WTC11 (cell line): ENCODE measurements at regions not wholly inside any gene's neighbourhood (a gene's known extent, or its start where the extent isn't known, plus 50 kb on each side); places are given as distances from the start of the nearest gene placed in this dataset.
A peak's percentile ranks its signal among the peaks of the same experiment; 100 is the strongest.

Experiments used
- ATAC-seq: fragments of 200-7000 bp; cut with Tn5 transposase; 2 replicates; pipeline ENCODE4 v1.10.0; 2021; ENCODE audit warnings: mild to moderate bottlenecking, moderate library complexity
- CTCF ChIA-PET: fragments of 300-600 bp; sonication (Branson Sonifier 250); formaldehyde crosslinking; loops from one replicate; lab custom pipeline; 2021; ENCODE audit warnings: antibody characterized with exemption; lab: Charles Lee
- POLR2A ChIA-PET: fragments of 350-600 bp; sonication (Branson Sonifier 250); formaldehyde crosslinking; loops from one replicate; lab custom pipeline; 2021; ENCODE audit warnings: antibody characterized with exemption; lab: Charles Lee
- DNase-seq: peaks from one replicate; pipeline ENCODE4 v3.0.0; 2021; ENCODE audit warnings: low spot score
- H3K27ac Mint-ChIP-seq: 2 replicates; pipeline ENCODE4 v1.8.0; 2021; ENCODE audit warnings: mixed read lengths
- H3K27me3 Mint-ChIP-seq: 2 replicates; pipeline ENCODE4 v1.8.0; 2021; ENCODE audit warnings: low read depth, mild to moderate bottlenecking, moderate library complexity, mixed read lengths
- H3K36me3 Mint-ChIP-seq: 2 replicates; pipeline ENCODE4 v1.8.0; 2021; ENCODE audit warnings: mixed read lengths
- H3K4me1 Mint-ChIP-seq: 2 replicates; pipeline ENCODE4 v1.8.0; 2022; ENCODE audit warnings: mixed read lengths
- H3K4me3 Mint-ChIP-seq: 2 replicates; pipeline ENCODE4 v1.8.0; 2021; ENCODE audit warnings: mild to moderate bottlenecking, moderate library complexity, mixed read lengths
- H3K9me3 Mint-ChIP-seq: 2 replicates; pipeline ENCODE4 v1.8.0; 2021; ENCODE audit warnings: mixed read lengths
- FOXK1 ChIP-seq: sonication (generic); formaldehyde crosslinking; IDR thresholded peaks from 2 replicates; pipeline ENCODE4 v1.8.0; 2022; ENCODE audit warnings: mild to moderate bottlenecking, moderate library complexity, missing genetic modification reagents
- JUN ChIP-seq: sonication (generic); formaldehyde crosslinking; IDR thresholded peaks from 2 replicates; pipeline ENCODE4 v1.8.0; 2023; ENCODE audit warnings: mild to moderate bottlenecking, missing genetic modification reagents
- KAT7 ChIP-seq: sonication (generic); formaldehyde crosslinking; IDR thresholded peaks from 2 replicates; pipeline ENCODE4 v1.8.1; 2023; ENCODE audit warnings: missing genetic modification reagents, mild to moderate bottlenecking, borderline replicate concordance
- NR3C1 ChIP-seq: sonication (generic); formaldehyde crosslinking; conservative IDR thresholded peaks from 2 replicates; pipeline ENCODE4 v1.8.1; 2023; ENCODE audit warnings: low read depth, mild to moderate bottlenecking, missing genetic modification reagents
- RELA ChIP-seq: sonication (generic); formaldehyde crosslinking; IDR thresholded peaks from 2 replicates; pipeline ENCODE4 v1.8.1; 2022; ENCODE audit warnings: missing genetic modification reagents, mild to moderate bottlenecking, borderline replicate concordance
- SMAD3 ChIP-seq: sonication (generic); formaldehyde crosslinking; IDR thresholded peaks from 2 replicates; pipeline ENCODE4 v1.8.0; 2022; ENCODE audit warnings: missing genetic modification reagents, mild to moderate bottlenecking, borderline replicate concordance
- ZNF219 ChIP-seq: sonication (generic); formaldehyde crosslinking; IDR thresholded peaks from 2 replicates; pipeline ENCODE4 v1.8.0; 2023; ENCODE audit warnings: missing genetic modification reagents, mild to moderate bottlenecking, borderline replicate concordance
- ZNF232 ChIP-seq: sonication (generic); formaldehyde crosslinking; IDR thresholded peaks from 2 replicates; pipeline ENCODE4 v1.8.0; 2022; ENCODE audit warnings: mild to moderate bottlenecking, missing genetic modification reagents
- ZNF317 ChIP-seq: sonication (generic); formaldehyde crosslinking; IDR thresholded peaks from 2 replicates; pipeline ENCODE4 v1.8.1; 2023; ENCODE audit warnings: low read depth, mild to moderate bottlenecking, moderate library complexity, missing genetic modification reagents, borderline replicate concordance
- ZNF423 ChIP-seq: fragments of 250-450 bp; sonication (Bioruptor Pico); IDR thresholded peaks from 2 replicates; pipeline ENCODE4 v2.1.2; 2022; ENCODE audit warnings: mild to moderate bottlenecking, moderate library complexity
- ZNF671 ChIP-seq: fragments of 250-450 bp; sonication (Bioruptor Pico); IDR thresholded peaks from 2 replicates; pipeline ENCODE4 v1.8.0; 2021; ENCODE audit warnings: mild to moderate bottlenecking
- TF ChIP-seq, protein P1 (sequence below): sonication (generic); formaldehyde crosslinking; IDR thresholded peaks from 2 replicates; pipeline ENCODE4 v1.8.1; 2022; ENCODE audit warnings: low read depth, mild to moderate bottlenecking, moderate library complexity, missing genetic modification reagents, borderline replicate concordance
- TF ChIP-seq, protein P2 (sequence below): sonication (generic); formaldehyde crosslinking; IDR thresholded peaks from 2 replicates; pipeline ENCODE4 v1.8.0; 2023; ENCODE audit warnings: missing genetic modification reagents
- TF ChIP-seq, protein P3 (sequence below): sonication (generic); formaldehyde crosslinking; IDR thresholded peaks from 2 replicates; pipeline ENCODE4 v1.8.1; 2022; ENCODE audit warnings: low read depth, missing genetic modification reagents, borderline replicate concordance
- TF ChIP-seq, protein P4 (sequence below): sonication (generic); formaldehyde crosslinking; IDR thresholded peaks from 2 replicates; pipeline ENCODE4 v1.8.1; 2023; ENCODE audit warnings: mild to moderate bottlenecking, missing genetic modification reagents, moderate library complexity
- TF ChIP-seq, protein P5 (sequence below): sonication (generic); formaldehyde crosslinking; IDR thresholded peaks from 2 replicates; pipeline ENCODE4 v1.8.0; 2023; ENCODE audit warnings: mild to moderate bottlenecking, missing genetic modification reagents
- TF ChIP-seq, protein P6 (sequence below): fragments of 250-450 bp; sonication (Bioruptor Pico); IDR thresholded peaks from 2 replicates; pipeline ENCODE4 v1.9.0; 2021; ENCODE audit warnings: mild to moderate bottlenecking, borderline replicate concordance
- TF ChIP-seq, protein P7 (sequence below): sonication (generic); formaldehyde crosslinking; IDR thresholded peaks from 2 replicates; pipeline ENCODE4 v1.8.0; 2022; ENCODE audit warnings: mild to moderate bottlenecking, missing genetic modification reagents
- TF ChIP-seq, protein P8 (sequence below): fragments of 250-450 bp; sonication (Bioruptor Pico); IDR thresholded peaks from 2 replicates; pipeline ENCODE4 v2.1.2; 2022; ENCODE audit warnings: mild to moderate bottlenecking, moderate library complexity
- TF ChIP-seq, protein P9 (sequence below): sonication (generic); formaldehyde crosslinking; IDR thresholded peaks from 2 replicates; pipeline ENCODE4 v1.8.0; 2022; ENCODE audit warnings: mild to moderate bottlenecking, missing genetic modification reagents
- TF ChIP-seq, protein P10 (sequence below): sonication (generic); formaldehyde crosslinking; IDR thresholded peaks from 2 replicates; pipeline ENCODE4 v1.8.1; 2022; ENCODE audit warnings: mild to moderate bottlenecking, moderate library complexity, missing genetic modification reagents

DNA sequence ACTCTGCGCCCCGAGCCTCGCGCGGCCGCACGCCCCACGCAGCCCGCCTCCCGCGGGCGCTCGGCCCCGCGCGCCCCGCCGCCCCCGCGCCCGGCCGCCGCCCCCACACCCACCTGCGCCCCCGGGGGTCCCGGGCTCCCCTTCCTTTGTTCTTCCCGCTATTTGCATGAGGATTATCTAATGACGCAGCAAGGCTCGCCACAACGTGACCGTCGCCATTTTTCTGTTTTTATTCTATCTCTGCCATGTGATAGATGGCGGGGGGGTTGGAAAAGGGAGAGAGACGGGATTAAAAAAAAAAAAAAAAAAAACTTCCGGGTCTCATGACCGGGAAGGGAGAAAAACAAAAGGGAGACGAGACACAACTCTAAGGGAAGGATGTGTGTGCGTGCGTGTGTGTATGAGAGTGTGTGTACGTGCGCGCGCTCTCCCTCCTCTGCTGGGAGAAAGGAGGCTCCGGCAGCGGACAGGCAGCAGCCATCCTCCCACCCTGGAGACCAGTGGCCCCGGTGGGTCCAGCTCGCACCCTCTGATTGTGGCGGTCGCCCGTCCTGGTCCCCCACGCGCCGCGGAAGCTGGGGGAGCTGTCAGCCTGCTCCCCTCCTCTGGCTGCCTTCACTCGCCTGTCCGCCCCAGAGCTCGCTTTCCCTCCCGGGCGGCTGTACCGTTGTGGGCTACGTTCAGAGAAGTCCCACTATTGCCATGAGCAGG, 80.4 kb upstream of the AK4 start:
- ATAC-seq: peak; percentile 17
- Mint-ChIP-seq H3K4me3 (peak overlapping the region; percentile 94), H3K36me3 (peaks cover 4% of the 10 kb centered on the region), H3K4me1 (peaks cover 51% of the 10 kb centered on the region), H3K27ac (peak overlapping the region; percentile 98), H3K27me3 (no peaks in the 10 kb centered on the region), H3K9me3 (no peaks in the 10 kb centered on the region)
- POLR2A ChIA-PET: interaction anchor here (1.4 kb wide), 1 partner anchor 101 kb away, joined by 3 read pairs; the partner anchor contains the start of gene JAK1
- DNase-seq: peak; percentile 70
- CTCF ChIA-PET: interaction anchor here (1.8 kb wide), 1 partner anchor 141 kb away, joined by 4 read pairs; no protein-coding TSS in a partner anchor
- TF ChIP-seq ZNF232 (CRISPR knock-in tag) (no peak), FOXK1 (CRISPR knock-in tag) (peak; percentile 21; the same call in 1 of the 2 replicates), ZNF423 (no peak), ZNF671 (CRISPR knock-in tag) (no peak), RELA (no peak), ZNF317 (no peak), JUN (no peak), SMAD3 (CRISPR knock-in tag) (no peak), ZNF219 (CRISPR knock-in tag) (no peak), NR3C1 (CRISPR knock-in tag) (no peak), KAT7 (CRISPR knock-in tag) (no peak)
- TF ChIP-seq, protein P1, sequence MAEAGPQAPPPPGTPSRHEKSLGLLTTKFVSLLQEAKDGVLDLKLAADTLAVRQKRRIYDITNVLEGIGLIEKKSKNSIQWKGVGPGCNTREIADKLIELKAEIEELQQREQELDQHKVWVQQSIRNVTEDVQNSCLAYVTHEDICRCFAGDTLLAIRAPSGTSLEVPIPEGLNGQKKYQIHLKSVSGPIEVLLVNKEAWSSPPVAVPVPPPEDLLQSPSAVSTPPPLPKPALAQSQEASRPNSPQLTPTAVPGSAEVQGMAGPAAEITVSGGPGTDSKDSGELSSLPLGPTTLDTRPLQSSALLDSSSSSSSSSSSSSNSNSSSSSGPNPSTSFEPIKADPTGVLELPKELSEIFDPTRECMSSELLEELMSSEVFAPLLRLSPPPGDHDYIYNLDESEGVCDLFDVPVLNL (CRISPR knock-in tag): no peak
- TF ChIP-seq, protein P2, sequence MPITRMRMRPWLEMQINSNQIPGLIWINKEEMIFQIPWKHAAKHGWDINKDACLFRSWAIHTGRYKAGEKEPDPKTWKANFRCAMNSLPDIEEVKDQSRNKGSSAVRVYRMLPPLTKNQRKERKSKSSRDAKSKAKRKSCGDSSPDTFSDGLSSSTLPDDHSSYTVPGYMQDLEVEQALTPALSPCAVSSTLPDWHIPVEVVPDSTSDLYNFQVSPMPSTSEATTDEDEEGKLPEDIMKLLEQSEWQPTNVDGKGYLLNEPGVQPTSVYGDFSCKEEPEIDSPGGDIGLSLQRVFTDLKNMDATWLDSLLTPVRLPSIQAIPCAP (CRISPR knock-in tag): no peak
- TF ChIP-seq, protein P3, sequence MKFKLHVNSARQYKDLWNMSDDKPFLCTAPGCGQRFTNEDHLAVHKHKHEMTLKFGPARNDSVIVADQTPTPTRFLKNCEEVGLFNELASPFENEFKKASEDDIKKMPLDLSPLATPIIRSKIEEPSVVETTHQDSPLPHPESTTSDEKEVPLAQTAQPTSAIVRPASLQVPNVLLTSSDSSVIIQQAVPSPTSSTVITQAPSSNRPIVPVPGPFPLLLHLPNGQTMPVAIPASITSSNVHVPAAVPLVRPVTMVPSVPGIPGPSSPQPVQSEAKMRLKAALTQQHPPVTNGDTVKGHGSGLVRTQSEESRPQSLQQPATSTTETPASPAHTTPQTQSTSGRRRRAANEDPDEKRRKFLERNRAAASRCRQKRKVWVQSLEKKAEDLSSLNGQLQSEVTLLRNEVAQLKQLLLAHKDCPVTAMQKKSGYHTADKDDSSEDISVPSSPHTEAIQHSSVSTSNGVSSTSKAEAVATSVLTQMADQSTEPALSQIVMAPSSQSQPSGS (CRISPR knock-in tag): no peak
- TF ChIP-seq, protein P4, sequence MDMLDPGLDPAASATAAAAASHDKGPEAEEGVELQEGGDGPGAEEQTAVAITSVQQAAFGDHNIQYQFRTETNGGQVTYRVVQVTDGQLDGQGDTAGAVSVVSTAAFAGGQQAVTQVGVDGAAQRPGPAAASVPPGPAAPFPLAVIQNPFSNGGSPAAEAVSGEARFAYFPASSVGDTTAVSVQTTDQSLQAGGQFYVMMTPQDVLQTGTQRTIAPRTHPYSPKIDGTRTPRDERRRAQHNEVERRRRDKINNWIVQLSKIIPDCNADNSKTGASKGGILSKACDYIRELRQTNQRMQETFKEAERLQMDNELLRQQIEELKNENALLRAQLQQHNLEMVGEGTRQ (CRISPR knock-in tag): peak; percentile 59
- TF ChIP-seq, protein P5, sequence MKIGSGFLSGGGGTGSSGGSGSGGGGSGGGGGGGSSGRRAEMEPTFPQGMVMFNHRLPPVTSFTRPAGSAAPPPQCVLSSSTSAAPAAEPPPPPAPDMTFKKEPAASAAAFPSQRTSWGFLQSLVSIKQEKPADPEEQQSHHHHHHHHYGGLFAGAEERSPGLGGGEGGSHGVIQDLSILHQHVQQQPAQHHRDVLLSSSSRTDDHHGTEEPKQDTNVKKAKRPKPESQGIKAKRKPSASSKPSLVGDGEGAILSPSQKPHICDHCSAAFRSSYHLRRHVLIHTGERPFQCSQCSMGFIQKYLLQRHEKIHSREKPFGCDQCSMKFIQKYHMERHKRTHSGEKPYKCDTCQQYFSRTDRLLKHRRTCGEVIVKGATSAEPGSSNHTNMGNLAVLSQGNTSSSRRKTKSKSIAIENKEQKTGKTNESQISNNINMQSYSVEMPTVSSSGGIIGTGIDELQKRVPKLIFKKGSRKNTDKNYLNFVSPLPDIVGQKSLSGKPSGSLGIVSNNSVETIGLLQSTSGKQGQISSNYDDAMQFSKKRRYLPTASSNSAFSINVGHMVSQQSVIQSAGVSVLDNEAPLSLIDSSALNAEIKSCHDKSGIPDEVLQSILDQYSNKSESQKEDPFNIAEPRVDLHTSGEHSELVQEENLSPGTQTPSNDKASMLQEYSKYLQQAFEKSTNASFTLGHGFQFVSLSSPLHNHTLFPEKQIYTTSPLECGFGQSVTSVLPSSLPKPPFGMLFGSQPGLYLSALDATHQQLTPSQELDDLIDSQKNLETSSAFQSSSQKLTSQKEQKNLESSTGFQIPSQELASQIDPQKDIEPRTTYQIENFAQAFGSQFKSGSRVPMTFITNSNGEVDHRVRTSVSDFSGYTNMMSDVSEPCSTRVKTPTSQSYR (CRISPR knock-in tag): no peak
- TF ChIP-seq, protein P6, sequence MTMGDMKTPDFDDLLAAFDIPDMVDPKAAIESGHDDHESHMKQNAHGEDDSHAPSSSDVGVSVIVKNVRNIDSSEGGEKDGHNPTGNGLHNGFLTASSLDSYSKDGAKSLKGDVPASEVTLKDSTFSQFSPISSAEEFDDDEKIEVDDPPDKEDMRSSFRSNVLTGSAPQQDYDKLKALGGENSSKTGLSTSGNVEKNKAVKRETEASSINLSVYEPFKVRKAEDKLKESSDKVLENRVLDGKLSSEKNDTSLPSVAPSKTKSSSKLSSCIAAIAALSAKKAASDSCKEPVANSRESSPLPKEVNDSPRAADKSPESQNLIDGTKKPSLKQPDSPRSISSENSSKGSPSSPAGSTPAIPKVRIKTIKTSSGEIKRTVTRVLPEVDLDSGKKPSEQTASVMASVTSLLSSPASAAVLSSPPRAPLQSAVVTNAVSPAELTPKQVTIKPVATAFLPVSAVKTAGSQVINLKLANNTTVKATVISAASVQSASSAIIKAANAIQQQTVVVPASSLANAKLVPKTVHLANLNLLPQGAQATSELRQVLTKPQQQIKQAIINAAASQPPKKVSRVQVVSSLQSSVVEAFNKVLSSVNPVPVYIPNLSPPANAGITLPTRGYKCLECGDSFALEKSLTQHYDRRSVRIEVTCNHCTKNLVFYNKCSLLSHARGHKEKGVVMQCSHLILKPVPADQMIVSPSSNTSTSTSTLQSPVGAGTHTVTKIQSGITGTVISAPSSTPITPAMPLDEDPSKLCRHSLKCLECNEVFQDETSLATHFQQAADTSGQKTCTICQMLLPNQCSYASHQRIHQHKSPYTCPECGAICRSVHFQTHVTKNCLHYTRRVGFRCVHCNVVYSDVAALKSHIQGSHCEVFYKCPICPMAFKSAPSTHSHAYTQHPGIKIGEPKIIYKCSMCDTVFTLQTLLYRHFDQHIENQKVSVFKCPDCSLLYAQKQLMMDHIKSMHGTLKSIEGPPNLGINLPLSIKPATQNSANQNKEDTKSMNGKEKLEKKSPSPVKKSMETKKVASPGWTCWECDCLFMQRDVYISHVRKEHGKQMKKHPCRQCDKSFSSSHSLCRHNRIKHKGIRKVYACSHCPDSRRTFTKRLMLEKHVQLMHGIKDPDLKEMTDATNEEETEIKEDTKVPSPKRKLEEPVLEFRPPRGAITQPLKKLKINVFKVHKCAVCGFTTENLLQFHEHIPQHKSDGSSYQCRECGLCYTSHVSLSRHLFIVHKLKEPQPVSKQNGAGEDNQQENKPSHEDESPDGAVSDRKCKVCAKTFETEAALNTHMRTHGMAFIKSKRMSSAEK (CRISPR knock-in tag): no peak
- TF ChIP-seq, protein P7, sequence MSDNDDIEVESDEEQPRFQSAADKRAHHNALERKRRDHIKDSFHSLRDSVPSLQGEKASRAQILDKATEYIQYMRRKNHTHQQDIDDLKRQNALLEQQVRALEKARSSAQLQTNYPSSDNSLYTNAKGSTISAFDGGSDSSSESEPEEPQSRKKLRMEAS (CRISPR knock-in tag): peak; percentile 54
- TF ChIP-seq, protein P8, sequence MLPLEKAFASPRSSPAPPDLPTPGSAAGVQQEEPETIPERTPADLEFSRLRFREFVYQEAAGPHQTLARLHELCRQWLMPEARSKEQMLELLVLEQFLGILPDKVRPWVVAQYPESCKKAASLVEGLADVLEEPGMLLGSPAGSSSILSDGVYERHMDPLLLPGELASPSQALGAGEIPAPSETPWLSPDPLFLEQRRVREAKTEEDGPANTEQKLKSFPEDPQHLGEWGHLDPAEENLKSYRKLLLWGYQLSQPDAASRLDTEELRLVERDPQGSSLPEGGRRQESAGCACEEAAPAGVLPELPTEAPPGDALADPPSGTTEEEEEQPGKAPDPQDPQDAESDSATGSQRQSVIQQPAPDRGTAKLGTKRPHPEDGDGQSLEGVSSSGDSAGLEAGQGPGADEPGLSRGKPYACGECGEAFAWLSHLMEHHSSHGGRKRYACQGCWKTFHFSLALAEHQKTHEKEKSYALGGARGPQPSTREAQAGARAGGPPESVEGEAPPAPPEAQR (CRISPR knock-in tag): no peak
- TF ChIP-seq, protein P9, sequence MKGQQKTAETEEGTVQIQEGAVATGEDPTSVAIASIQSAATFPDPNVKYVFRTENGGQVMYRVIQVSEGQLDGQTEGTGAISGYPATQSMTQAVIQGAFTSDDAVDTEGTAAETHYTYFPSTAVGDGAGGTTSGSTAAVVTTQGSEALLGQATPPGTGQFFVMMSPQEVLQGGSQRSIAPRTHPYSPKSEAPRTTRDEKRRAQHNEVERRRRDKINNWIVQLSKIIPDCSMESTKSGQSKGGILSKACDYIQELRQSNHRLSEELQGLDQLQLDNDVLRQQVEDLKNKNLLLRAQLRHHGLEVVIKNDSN (CRISPR knock-in tag): peak; percentile 48; the same call in 1 of the 2 replicates
- TF ChIP-seq, protein P10, sequence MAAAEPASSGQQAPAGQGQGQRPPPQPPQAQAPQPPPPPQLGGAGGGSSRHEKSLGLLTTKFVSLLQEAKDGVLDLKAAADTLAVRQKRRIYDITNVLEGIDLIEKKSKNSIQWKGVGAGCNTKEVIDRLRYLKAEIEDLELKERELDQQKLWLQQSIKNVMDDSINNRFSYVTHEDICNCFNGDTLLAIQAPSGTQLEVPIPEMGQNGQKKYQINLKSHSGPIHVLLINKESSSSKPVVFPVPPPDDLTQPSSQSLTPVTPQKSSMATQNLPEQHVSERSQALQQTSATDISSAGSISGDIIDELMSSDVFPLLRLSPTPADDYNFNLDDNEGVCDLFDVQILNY: no peak
